VCaP (cell line): ENCODE measurements at regions not wholly inside any gene's neighbourhood (a gene's known extent, or its start where the extent isn't known, plus 50 kb on each side); places are given as distances from the start of the nearest gene placed in this dataset.

Source experiments
- H3K27ac ChIP-seq: fragments of 450-650 bp; 2 replicates; pipeline ENCODE4 v1.5.1; 2017
- CTCF ChIP-seq: fragments of 450-650 bp; conservative IDR thresholded peaks from 2 replicates; pipeline ENCODE4 v1.5.1; 2017; ENCODE audit warnings: mild to moderate bottlenecking, moderate library complexity

- no peak for TF ChIP-seq CTCF
- no peak overlapping the region for H3K27ac ChIP-seq
Observed at GRCh38 chr5:89917112-89917511, 492.4 kb downstream of the CETN3 start.

GRCh38 chr5:89916131-89916530 is 493.4 kb downstream of the CETN3 start:
- H3K27ac ChIP-seq: no peak overlapping the region
- TF ChIP-seq CTCF: no peak

- no peak overlapping the region for H3K27ac ChIP-seq
- TF ChIP-seq CTCF: no peak
Observed at GRCh38 chr5:89908876-89909275, 500.7 kb downstream of the CETN3 start.

- no peak overlapping the region for H3K27ac ChIP-seq
- no peak for TF ChIP-seq CTCF
Observed at GRCh38 chr5:89904442-89904841, 505.1 kb downstream of the CETN3 start.

GRCh38 chr5:89901983-89902382 is 507.6 kb downstream of the CETN3 start:
- TF ChIP-seq CTCF: no peak

GRCh38 chr5:89901346-89901745 is 508.2 kb downstream of the CETN3 start:
- no peak for TF ChIP-seq CTCF
- no peak overlapping the region for H3K27ac ChIP-seq

More at GRCh38 chr5:89901983-89902382, 507.6 kb downstream of the CETN3 start:
- no peak overlapping the region for H3K27ac ChIP-seq

GRCh38 chr5:89900346-89900745 is 509.2 kb downstream of the CETN3 start:
- no peak overlapping the region for H3K27ac ChIP-seq
- no peak for TF ChIP-seq CTCF

- no peak for TF ChIP-seq CTCF
- H3K27ac ChIP-seq: no peak overlapping the region
Observed at GRCh38 chr5:89899559-89899958, 510.0 kb downstream of the CETN3 start.
